CD8-positive, alpha-beta memory T cell (primary cell): ENCODE measurements at regions not wholly inside any gene's neighbourhood (a gene's known extent, or its start where the extent isn't known, plus 50 kb on each side); places are given as distances from the start of the nearest gene placed in this dataset.

ENCODE experiments used
- CTCF ChIA-PET: fragments of 350-600 bp; sonication (Branson Sonifier 250); formaldehyde crosslinking; loops from one replicate; lab custom pipeline; 2021; ENCODE audit warnings: antibody characterized with exemption; lab: Charles Lee
- POLR2A ChIA-PET: fragments of 350-600 bp; sonication (Branson Sonifier 250); formaldehyde crosslinking; loops from one replicate; lab custom pipeline; 2021; ENCODE audit warnings: antibody characterized with exemption; lab: Charles Lee
- DNase-seq, 5 donors: peaks; one replicate each; pipeline versions ENCODE4 v3.0.0 to v3.0.0-alpha.2; 2020 to 2022; ENCODE audit warnings: mixed read lengths in 1 of 5
- H3K27ac ChIP-seq: one replicate; pipeline ENCODE4 v1.7.0; 2013; ENCODE audit warnings: low read depth, mild to moderate bottlenecking, low read length, moderate library complexity
- H3K27me3 ChIP-seq: 2 replicates; pipeline ENCODE4 v1.7.0; 2013; ENCODE audit warnings: low read length, mild to moderate bottlenecking; ENCODE audit not compliant: insufficient read depth, poor library complexity, severe bottlenecking
- H3K36me3 ChIP-seq: 2 replicates; pipeline ENCODE4 v1.7.0; 2013; ENCODE audit warnings: mild to moderate bottlenecking, low read length, moderate library complexity; ENCODE audit not compliant: insufficient read depth
- H3K4me1 ChIP-seq: 2 replicates; pipeline ENCODE4 v1.7.0; 2013; ENCODE audit warnings: mild to moderate bottlenecking, low read length, moderate library complexity; ENCODE audit not compliant: insufficient read depth
- H3K4me3 ChIP-seq: 2 replicates; pipeline ENCODE4 v1.7.0; 2013; ENCODE audit warnings: mild to moderate bottlenecking, low read length
- H3K9me3 ChIP-seq: 2 replicates; pipeline ENCODE4 v1.7.0; 2013; ENCODE audit warnings: mild to moderate bottlenecking, low read length
- H3K27ac Mint-ChIP-seq, 8 donors: one replicate each; pipeline ENCODE4 v1.8.0; 2020 to 2021; ENCODE audit warnings: mixed read lengths in 8 of 8, mild to moderate bottlenecking in 6 of 8, inconsistent platforms in 3 of 8, moderate library complexity in 3 of 8
- H3K27me3 Mint-ChIP-seq, 2 donors: one replicate each; pipeline ENCODE4 v1.8.0; 2020 to 2021; ENCODE audit warnings: mixed read lengths in 2 of 2, mild to moderate bottlenecking in 1 of 2, moderate library complexity in 1 of 2
- H3K36me3 Mint-ChIP-seq, 3 donors: one replicate each; pipeline ENCODE4 v1.8.0; 2020 to 2021; ENCODE audit warnings: mixed read lengths in 3 of 3, inconsistent platforms in 1 of 3, mild to moderate bottlenecking in 1 of 3
- H3K4me1 Mint-ChIP-seq, 3 donors: one replicate each; pipeline ENCODE4 v1.8.0; 2020 to 2021; ENCODE audit warnings: mixed read lengths in 3 of 3, inconsistent platforms in 1 of 3, mild to moderate bottlenecking in 1 of 3
- H3K4me3 Mint-ChIP-seq, 7 donors: one replicate each; pipeline ENCODE4 v1.8.0; 2020 to 2021; ENCODE audit warnings: mixed read lengths in 7 of 7, mild to moderate bottlenecking in 6 of 7, moderate library complexity in 4 of 7, inconsistent platforms in 2 of 7
- H3K9me3 Mint-ChIP-seq, 5 donors: one replicate each; pipeline ENCODE4 v1.8.0; 2020 to 2022; ENCODE audit warnings: mixed read lengths in 5 of 5, mild to moderate bottlenecking in 3 of 5, moderate library complexity in 2 of 5, inconsistent platforms in 1 of 5

DNA sequence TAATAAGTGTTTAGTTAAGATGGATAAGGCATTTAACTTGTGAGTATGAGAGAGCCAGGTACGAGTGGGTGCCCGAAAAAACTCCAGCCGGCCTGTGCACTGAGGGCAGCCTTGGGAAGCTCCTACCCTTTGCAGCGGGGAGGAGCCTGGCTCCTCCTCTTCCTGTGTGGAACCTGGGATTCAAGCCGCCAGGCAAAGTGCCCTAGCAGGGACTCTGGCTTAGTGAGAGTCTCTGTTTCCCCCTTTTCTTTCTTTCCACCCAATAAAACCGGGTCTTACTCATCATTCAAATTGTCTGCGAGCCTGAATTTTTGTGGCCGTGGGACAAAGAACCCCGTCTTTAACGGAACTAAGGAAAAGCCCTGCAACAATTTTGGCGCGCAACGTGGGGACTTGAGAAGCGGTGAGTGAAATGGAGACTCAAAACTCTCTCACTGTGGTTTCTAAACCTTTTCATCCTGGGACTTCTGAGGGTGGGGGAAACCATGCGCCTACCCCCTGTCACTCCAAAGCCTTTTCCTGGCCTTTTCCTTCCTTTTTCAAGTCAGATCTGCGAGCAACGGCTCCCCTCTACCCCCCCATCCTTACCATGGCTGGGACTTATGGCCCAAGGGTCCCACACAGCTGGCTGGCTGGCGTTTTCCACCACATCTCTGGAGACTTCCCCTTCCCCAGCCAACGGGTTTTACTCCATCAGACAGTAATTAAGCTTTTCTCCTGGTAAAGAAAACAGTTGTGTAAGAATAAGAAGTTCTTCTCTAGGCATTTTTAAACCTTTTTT is 535.7 kb upstream of the ACO1 start:
- DNase-seq: no peak
- Histone ChIP-seq H3K4me1 (no peaks in the 10 kb centered on the region), H3K36me3 (no peaks in the 10 kb centered on the region), H3K9me3 (no peaks in the 10 kb centered on the region), H3K4me3 (no peak overlapping the region), H3K27me3 (no peaks in the 10 kb centered on the region), H3K27ac (no peak overlapping the region)
- Mint-ChIP-seq H3K36me3 (no peaks in the 10 kb centered on the region), H3K9me3 (peaks cover 0 to under 1% (median 0%) of the 10 kb centered on the region in 5 donors), H3K4me1 (no peaks in the 10 kb centered on the region), H3K4me3 (no peak overlapping the region), H3K27ac (no peak overlapping the region), H3K27me3 (no peaks in the 10 kb centered on the region)
- ChIA-PET POLR2A (no interaction called here), CTCF (interaction anchor here (0.7 kb wide), 1 partner anchor 966 kb away, joined by 3 read pairs; no protein-coding TSS in a partner anchor)

GRCh38 chr9:31854187-31854586 is 530.3 kb upstream of the ACO1 start:
- no peak overlapping the region for H3K27ac Mint-ChIP-seq
- H3K4me1 ChIP-seq: no peaks in the 10 kb centered on the region
- H3K4me3 ChIP-seq: no peak overlapping the region
- ChIA-PET CTCF (no interaction called here), POLR2A (no interaction called here)
- no peaks in the 10 kb centered on the region for H3K27me3 Mint-ChIP-seq
- DNase-seq: no peak
- H3K4me3 Mint-ChIP-seq: no peak overlapping the region
- H3K9me3 Mint-ChIP-seq: peaks cover 0 to 3% (median 0%) of the 10 kb centered on the region in 5 donors
- H3K27ac ChIP-seq: no peak overlapping the region
- peaks cover 0 to 10% (median 2%) of the 10 kb centered on the region in 3 donors for H3K4me1 Mint-ChIP-seq
- H3K27me3 ChIP-seq: no peaks in the 10 kb centered on the region
- no peaks in the 10 kb centered on the region for H3K9me3 ChIP-seq
- H3K36me3 ChIP-seq: no peaks in the 10 kb centered on the region
- H3K36me3 Mint-ChIP-seq: no peaks in the 10 kb centered on the region

DNA sequence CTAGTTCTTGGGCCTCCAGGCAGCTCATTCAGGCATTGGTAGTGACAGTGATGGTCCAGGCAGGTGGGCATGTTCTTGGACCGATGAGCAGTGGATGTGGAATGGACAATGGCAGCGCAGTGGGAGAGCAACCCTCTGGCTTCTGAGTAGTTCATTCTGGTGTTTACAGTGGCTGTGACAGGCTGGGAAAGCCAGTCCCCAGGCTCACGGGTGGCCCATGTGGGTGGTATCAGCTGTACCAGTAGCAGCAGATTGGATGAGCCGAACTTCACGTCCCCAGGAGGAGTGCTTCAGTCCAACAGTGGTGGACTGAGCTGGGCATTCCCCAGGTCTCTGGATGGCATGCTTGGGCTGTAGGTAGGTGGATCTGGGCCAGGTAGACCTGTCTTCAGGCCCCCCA is 515.6 kb upstream of the ACO1 start:
- no peaks in the 10 kb centered on the region for H3K4me1 Mint-ChIP-seq
- no peak overlapping the region for H3K27ac Mint-ChIP-seq
- no peak for DNase-seq
- H3K9me3 Mint-ChIP-seq: peaks cover 0 to 7% (median 4%) of the 10 kb centered on the region in 5 donors
- Histone ChIP-seq H3K4me1 (no peaks in the 10 kb centered on the region), H3K27me3 (no peaks in the 10 kb centered on the region), H3K4me3 (no peak overlapping the region), H3K27ac (no peak overlapping the region), H3K9me3 (no peaks in the 10 kb centered on the region), H3K36me3 (no peaks in the 10 kb centered on the region)
- no peak overlapping the region for H3K4me3 Mint-ChIP-seq
- no peaks in the 10 kb centered on the region for H3K27me3 Mint-ChIP-seq
- CTCF ChIA-PET: no interaction called here
- no peaks in the 10 kb centered on the region for H3K36me3 Mint-ChIP-seq
- POLR2A ChIA-PET: no interaction called here

DNA sequence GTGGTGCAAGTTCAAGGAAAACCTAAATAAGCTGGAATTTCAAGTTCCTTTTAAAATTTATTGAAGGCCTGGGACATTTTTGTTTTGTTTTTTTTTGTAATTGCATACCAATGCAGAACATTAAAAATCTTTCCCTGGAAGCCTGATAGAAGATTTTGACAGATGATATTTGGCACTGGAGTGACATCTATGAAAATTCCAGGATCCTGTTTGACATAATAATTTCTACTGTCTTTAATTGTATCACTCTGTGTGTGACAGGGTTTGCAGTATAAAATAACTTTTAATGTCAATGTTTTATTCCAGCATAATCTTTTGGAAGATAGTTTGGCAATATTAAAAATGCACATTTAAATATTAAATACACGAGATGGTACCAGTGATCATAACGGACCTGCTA is 514.2 kb upstream of the ACO1 start:
- H3K36me3 Mint-ChIP-seq: no peaks in the 10 kb centered on the region
- CTCF ChIA-PET: no interaction called here

GRCh38 chr9:31873722-31874121 is 510.7 kb upstream of the ACO1 start:
- Histone ChIP-seq H3K27me3 (no peaks in the 10 kb centered on the region), H3K36me3 (no peaks in the 10 kb centered on the region), H3K4me3 (no peak overlapping the region), H3K9me3 (no peaks in the 10 kb centered on the region), H3K27ac (no peak overlapping the region), H3K4me1 (no peaks in the 10 kb centered on the region)
- DNase-seq: no peak
- H3K4me3 Mint-ChIP-seq: no peak overlapping the region
- POLR2A ChIA-PET: no interaction called here
- H3K27me3 Mint-ChIP-seq: no peaks in the 10 kb centered on the region
- H3K27ac Mint-ChIP-seq: no peak overlapping the region
- peaks cover 0 to 4% (median 0%) of the 10 kb centered on the region in 5 donors for H3K9me3 Mint-ChIP-seq
- CTCF ChIA-PET: no interaction called here
- H3K4me1 Mint-ChIP-seq: no peaks in the 10 kb centered on the region
- H3K36me3 Mint-ChIP-seq: no peaks in the 10 kb centered on the region

More for the DNA sequence above, 514.2 kb upstream of the ACO1 start:
- Histone ChIP-seq H3K27ac (no peak overlapping the region), H3K4me1 (no peaks in the 10 kb centered on the region), H3K27me3 (no peaks in the 10 kb centered on the region), H3K9me3 (no peaks in the 10 kb centered on the region), H3K36me3 (no peaks in the 10 kb centered on the region), H3K4me3 (no peak overlapping the region)
- peaks cover 0 to 7% (median 3%) of the 10 kb centered on the region in 5 donors for H3K9me3 Mint-ChIP-seq
- no peaks in the 10 kb centered on the region for H3K4me1 Mint-ChIP-seq
- DNase-seq: no peak
- H3K27me3 Mint-ChIP-seq: no peaks in the 10 kb centered on the region
- no peak overlapping the region for H3K4me3 Mint-ChIP-seq
- POLR2A ChIA-PET: no interaction called here
- no peak overlapping the region for H3K27ac Mint-ChIP-seq

DNA sequence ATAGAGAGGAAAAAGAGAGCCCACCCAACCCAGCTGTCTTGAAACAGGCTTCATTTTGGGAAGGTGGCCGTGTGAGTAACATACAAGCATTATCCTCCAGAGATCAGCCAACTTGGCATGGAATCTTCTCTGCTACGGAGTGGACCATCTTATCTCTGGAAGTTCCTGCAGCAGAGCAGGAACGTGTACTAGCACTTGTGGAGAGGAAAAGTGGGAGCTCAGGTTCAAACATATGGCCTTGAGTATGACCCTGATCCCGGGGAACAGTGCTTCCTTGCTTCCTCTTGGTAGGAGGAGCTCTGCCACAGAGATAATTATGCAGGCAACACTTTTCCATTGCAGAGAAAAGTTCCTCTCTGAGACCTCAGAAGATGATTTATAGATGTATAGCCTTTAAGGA is 490.4 kb upstream of the ACO1 start:
- H3K9me3 ChIP-seq: no peaks in the 10 kb centered on the region
- no peak for DNase-seq
- no peaks in the 10 kb centered on the region for H3K27me3 ChIP-seq
- H3K4me3 ChIP-seq: no peak overlapping the region
- H3K9me3 Mint-ChIP-seq: peaks cover 0 to 3% (median 0%) of the 10 kb centered on the region in 5 donors
- H3K4me3 Mint-ChIP-seq: no peak overlapping the region
- ChIA-PET POLR2A (no interaction called here), CTCF (no interaction called here)
- peaks cover 0 to 2% of the 10 kb centered on the region in 2 donors for H3K27me3 Mint-ChIP-seq
- no peaks in the 10 kb centered on the region for H3K36me3 ChIP-seq
- no peaks in the 10 kb centered on the region for H3K4me1 ChIP-seq
- no peaks in the 10 kb centered on the region for H3K4me1 Mint-ChIP-seq
- H3K27ac ChIP-seq: no peak overlapping the region
- no peak overlapping the region for H3K27ac Mint-ChIP-seq
- H3K36me3 Mint-ChIP-seq: no peaks in the 10 kb centered on the region

- Histone ChIP-seq H3K4me1 (no peaks in the 10 kb centered on the region), H3K27ac (no peak overlapping the region), H3K27me3 (no peaks in the 10 kb centered on the region), H3K36me3 (no peaks in the 10 kb centered on the region), H3K4me3 (no peak overlapping the region), H3K9me3 (no peaks in the 10 kb centered on the region)
- no peak for DNase-seq
- ChIA-PET CTCF (no interaction called here), POLR2A (no interaction called here)
- Mint-ChIP-seq H3K27ac (peak overlapping the region in 3 of 8 donors; percentile 8 to 36 (median 24)), H3K27me3 (no peaks in the 10 kb centered on the region), H3K4me1 (peaks cover 0 to 6% (median 4%) of the 10 kb centered on the region in 3 donors), H3K4me3 (peak overlapping the region in 3 of 7 donors; percentile 41 to 59 (median 51)), H3K9me3 (peaks cover 0 to 7% (median 0%) of the 10 kb centered on the region in 5 donors), H3K36me3 (no peaks in the 10 kb centered on the region)
These were observed 476.1 kb upstream of the ACO1 start for GRCh38 chr9:31908158-31908890.

GRCh38 chr9:31908891-31909480 is 475.5 kb upstream of the ACO1 start:
- Histone ChIP-seq H3K9me3 (no peaks in the 10 kb centered on the region), H3K27me3 (no peaks in the 10 kb centered on the region), H3K36me3 (no peaks in the 10 kb centered on the region), H3K4me1 (no peaks in the 10 kb centered on the region), H3K4me3 (no peak overlapping the region), H3K27ac (no peak overlapping the region)
- POLR2A ChIA-PET: no interaction called here
- H3K4me3 Mint-ChIP-seq: peak overlapping the region in 3 of 7 donors; percentile 41 to 59 (median 51)
- peaks cover 0 to 6% (median 4%) of the 10 kb centered on the region in 3 donors for H3K4me1 Mint-ChIP-seq
- peak overlapping the region in 2 of 8 donors; percentile 24 to 66 for H3K27ac Mint-ChIP-seq
- CTCF ChIA-PET: no interaction called here
- DNase-seq: no peak
- H3K27me3 Mint-ChIP-seq: no peaks in the 10 kb centered on the region
- H3K36me3 Mint-ChIP-seq: no peaks in the 10 kb centered on the region
- peaks cover 0 to 7% (median 0%) of the 10 kb centered on the region in 5 donors for H3K9me3 Mint-ChIP-seq
